ENCODE measurements at regions not wholly inside any gene's neighbourhood (a gene's known extent, or its start where the extent isn't known, plus 50 kb on each side); places are given as distances from the start of the nearest gene placed in this dataset.

DNA sequence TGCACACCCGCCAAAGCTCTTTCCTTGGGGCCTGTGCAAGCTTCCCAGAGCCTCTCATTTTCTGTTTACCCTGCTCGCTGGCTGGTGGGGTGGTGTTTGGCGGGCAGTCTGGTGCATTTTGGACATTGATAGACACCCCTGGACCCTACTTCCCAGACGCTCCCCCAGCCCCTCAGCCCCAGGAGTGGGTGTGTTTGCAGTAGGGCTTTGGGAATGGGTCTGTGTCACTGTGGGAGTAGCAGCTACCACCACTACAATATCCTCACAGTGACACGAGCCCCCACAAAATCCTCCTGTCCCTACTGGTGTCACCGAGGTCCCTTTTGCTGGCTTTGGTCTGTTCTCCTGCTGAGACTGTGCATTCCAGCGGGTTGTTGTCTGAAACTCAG lies 371.3 kb downstream of the TMEM121 start:
- H3K9me3 Mint-ChIP-seq (ENCODE audit: unreplicated experiment): peaks cover 9% of the 10 kb centered on the region
- DNase-seq (ENCODE audit: extremely low spot score, unreplicated experiment): no peak
- TF ChIP-seq, protein P1, sequence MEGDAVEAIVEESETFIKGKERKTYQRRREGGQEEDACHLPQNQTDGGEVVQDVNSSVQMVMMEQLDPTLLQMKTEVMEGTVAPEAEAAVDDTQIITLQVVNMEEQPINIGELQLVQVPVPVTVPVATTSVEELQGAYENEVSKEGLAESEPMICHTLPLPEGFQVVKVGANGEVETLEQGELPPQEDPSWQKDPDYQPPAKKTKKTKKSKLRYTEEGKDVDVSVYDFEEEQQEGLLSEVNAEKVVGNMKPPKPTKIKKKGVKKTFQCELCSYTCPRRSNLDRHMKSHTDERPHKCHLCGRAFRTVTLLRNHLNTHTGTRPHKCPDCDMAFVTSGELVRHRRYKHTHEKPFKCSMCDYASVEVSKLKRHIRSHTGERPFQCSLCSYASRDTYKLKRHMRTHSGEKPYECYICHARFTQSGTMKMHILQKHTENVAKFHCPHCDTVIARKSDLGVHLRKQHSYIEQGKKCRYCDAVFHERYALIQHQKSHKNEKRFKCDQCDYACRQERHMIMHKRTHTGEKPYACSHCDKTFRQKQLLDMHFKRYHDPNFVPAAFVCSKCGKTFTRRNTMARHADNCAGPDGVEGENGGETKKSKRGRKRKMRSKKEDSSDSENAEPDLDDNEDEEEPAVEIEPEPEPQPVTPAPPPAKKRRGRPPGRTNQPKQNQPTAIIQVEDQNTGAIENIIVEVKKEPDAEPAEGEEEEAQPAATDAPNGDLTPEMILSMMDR (IDR thresholded peaks at IDR 0.05): no peak
- H3K27ac Mint-ChIP-seq (ENCODE audit: unreplicated experiment): no peak overlapping the region
- no peaks in the 10 kb centered on the region for H3K36me3 Mint-ChIP-seq (ENCODE audit: unreplicated experiment)
- no peak overlapping the region for H3K4me3 Mint-ChIP-seq (ENCODE audit: unreplicated experiment)
- no peaks in the 10 kb centered on the region for H3K27me3 Mint-ChIP-seq (ENCODE audit: unreplicated experiment)
- H3K4me1 Mint-ChIP-seq (ENCODE audit: unreplicated experiment): no peaks in the 10 kb centered on the region

DNA sequence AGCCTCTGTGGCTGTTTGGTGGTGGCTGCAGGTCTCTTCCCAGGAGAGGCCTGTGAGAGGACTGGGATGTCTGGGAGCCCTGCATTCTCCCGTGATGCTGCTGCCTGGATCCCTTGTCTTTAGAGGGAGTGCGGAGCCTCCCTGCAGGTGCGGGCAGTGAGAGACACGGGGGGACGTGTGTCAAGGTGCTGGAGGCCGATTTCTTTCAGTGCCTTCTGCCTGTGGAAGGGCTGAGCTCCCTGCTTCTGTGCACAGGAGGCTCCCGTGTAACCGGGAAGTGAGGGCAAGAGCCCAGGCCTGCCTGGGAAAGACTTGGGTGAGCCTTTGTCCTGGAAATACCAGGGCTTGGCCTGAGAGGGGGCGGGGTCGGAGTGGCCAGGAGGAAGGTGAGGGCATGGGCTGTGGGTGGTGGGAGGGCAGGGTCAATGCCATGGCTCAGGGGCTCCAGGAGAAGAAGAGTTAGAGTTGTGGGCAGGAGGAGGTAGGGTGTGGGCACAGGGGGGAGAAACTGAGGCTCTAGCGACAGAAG lies 372.2 kb downstream of the TMEM121 start:
- TF ChIP-seq, protein P1 (IDR thresholded peaks at IDR 0.05): no peak
- Mint-ChIP-seq H3K27me3 (ENCODE audit: unreplicated experiment) (no peaks in the 10 kb centered on the region), H3K36me3 (ENCODE audit: unreplicated experiment) (no peaks in the 10 kb centered on the region), H3K27ac (ENCODE audit: unreplicated experiment) (no peak overlapping the region), H3K4me3 (ENCODE audit: unreplicated experiment) (no peak overlapping the region), H3K4me1 (ENCODE audit: unreplicated experiment) (no peaks in the 10 kb centered on the region), H3K9me3 (ENCODE audit: unreplicated experiment) (peaks cover 9% of the 10 kb centered on the region)
- DNase-seq (ENCODE audit: extremely low spot score, unreplicated experiment): no peak

DNA sequence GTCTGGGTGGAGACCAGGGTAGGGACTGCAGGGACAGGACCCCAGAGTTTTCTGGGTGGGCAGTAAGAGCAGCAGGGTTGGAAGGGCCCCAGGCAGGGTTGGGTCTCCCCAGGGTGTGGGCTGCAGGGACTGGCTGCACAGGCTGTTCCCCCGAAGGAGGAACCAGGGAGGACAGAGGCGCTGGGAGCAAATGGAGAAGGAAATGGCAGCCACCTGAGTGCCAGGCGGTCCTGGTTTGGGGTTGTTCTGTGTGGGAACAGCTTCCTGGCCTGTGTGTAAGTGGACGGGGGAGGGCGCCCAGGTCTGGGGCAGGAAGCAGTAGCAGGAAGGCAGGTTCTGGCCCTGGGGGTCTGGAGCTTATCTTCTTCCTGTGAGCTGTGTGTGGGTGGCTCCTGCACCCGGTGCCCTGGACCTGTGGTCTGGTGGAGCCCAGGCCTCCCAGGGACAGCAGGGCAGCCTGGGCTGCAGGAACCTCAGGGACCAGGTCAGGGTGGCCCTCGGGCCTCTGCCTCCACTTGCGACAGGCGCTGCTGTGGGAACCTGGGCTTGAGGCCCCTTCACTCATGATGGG lies 372.8 kb downstream of the TMEM121 start:
- TF ChIP-seq, protein P1 (IDR thresholded peaks at IDR 0.05): no peak
- no peak for DNase-seq (ENCODE audit: extremely low spot score, unreplicated experiment)
- no peaks in the 10 kb centered on the region for H3K27me3 Mint-ChIP-seq (ENCODE audit: unreplicated experiment)
- no peaks in the 10 kb centered on the region for H3K36me3 Mint-ChIP-seq (ENCODE audit: unreplicated experiment)
- no peak overlapping the region for H3K4me3 Mint-ChIP-seq (ENCODE audit: unreplicated experiment)
- H3K9me3 Mint-ChIP-seq (ENCODE audit: unreplicated experiment): peaks cover 9% of the 10 kb centered on the region
- H3K4me1 Mint-ChIP-seq (ENCODE audit: unreplicated experiment): no peaks in the 10 kb centered on the region
- H3K27ac Mint-ChIP-seq (ENCODE audit: unreplicated experiment): no peak overlapping the region

DNA sequence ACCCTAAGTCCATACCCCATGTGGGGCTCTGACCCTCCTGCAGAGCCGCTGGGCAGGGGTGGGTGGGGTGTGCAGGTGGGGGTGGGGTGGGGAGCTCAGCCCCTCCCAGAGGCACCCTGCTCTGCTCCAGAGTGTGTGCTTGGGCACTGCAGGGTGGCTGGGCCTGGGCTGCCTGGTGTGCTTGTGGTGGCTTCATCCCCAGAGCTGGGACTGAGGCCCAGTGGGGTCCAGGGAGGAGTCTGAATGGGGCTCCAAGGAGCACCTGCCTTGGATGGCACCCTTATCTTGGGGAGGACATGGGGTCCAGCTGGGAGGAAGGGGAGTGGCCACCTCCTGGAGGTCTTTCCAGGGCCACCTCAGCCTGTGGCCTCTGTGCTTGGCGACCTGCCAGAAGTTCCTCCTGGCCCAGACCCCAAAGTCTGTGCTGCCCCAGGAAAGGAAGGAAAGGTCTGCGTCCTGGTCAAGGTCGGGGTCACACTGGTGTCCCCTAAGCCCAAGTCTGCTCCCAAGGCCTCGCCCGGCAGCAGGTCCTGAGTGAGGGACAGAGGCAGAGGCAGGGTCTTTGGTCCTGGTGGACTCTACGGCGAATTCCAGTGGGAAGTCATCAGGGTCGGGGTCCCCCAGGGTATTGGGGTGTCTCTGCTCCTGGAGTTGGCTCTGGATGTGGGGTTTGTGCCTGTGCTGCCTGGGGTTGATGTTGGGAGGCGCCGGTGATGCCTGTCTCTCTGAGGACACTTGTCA lies 373.4 kb downstream of the TMEM121 start:
- H3K4me3 Mint-ChIP-seq (ENCODE audit: unreplicated experiment): no peak overlapping the region
- peaks cover 9% of the 10 kb centered on the region for H3K9me3 Mint-ChIP-seq (ENCODE audit: unreplicated experiment)
- TF ChIP-seq, protein P1 (IDR thresholded peaks at IDR 0.05): no peak
- H3K27me3 Mint-ChIP-seq (ENCODE audit: unreplicated experiment): no peaks in the 10 kb centered on the region
- no peaks in the 10 kb centered on the region for H3K4me1 Mint-ChIP-seq (ENCODE audit: unreplicated experiment)
- DNase-seq (ENCODE audit: extremely low spot score, unreplicated experiment): no peak
- H3K27ac Mint-ChIP-seq (ENCODE audit: unreplicated experiment): no peak overlapping the region
- no peaks in the 10 kb centered on the region for H3K36me3 Mint-ChIP-seq (ENCODE audit: unreplicated experiment)

DNA sequence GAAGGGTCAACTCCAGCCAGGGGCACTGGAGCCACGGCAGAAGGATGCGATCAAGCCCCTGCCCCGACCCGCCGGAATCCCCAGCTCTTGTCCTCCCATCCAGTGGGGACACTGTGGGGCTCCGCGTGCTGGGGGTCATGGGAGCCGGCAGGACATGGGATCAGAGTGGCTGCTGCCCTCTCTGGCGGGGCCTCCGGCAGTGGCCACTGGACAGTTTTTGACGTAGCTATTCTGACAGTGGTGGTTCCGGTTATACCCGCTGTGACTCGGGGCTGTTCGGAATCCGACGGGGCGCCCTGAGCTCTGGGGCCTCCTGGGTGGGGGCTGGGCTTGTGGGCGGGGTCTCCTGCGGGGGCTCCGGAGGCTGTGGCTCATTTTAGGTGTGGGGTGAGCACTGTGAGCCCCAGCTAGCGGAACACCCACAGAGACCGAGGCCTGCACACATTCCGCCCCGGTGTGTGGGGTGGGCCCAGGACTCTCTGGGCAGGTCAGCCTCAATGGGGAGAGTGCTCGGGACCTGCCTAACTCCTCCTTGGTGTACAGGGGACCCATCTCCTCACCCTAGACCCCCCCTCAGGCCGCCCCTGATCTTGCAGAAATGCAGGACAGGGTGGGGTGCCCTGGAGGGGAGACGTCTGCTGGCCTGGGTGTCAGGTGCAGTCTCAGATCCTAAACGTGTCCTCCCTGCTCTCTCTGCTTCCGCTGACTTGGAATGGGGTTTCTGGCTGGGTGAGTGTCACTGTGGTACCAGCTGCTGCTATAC lies 374.2 kb downstream of the TMEM121 start:
- H3K4me3 Mint-ChIP-seq (ENCODE audit: unreplicated experiment): no peak overlapping the region
- H3K4me1 Mint-ChIP-seq (ENCODE audit: unreplicated experiment): no peaks in the 10 kb centered on the region
- H3K27ac Mint-ChIP-seq (ENCODE audit: unreplicated experiment): no peak overlapping the region
- DNase-seq (ENCODE audit: extremely low spot score, unreplicated experiment): no peak
- no peaks in the 10 kb centered on the region for H3K36me3 Mint-ChIP-seq (ENCODE audit: unreplicated experiment)
- TF ChIP-seq, protein P1 (IDR thresholded peaks at IDR 0.05): no peak
- no peaks in the 10 kb centered on the region for H3K27me3 Mint-ChIP-seq (ENCODE audit: unreplicated experiment)
- H3K9me3 Mint-ChIP-seq (ENCODE audit: unreplicated experiment): peaks cover 9% of the 10 kb centered on the region

Measured in osteocyte (in vitro differentiated cells).